ENCODE measurements at regions not wholly inside any gene's neighbourhood (a gene's known extent, or its start where the extent isn't known, plus 50 kb on each side); places are given as distances from the start of the nearest gene placed in this dataset.

- no peak overlapping the region for H3K4me3 ChIP-seq
- 80 to 99% methylated on average over 8 to 14 of the region's 15 CpGs for WGBS, 2 donors (ENCODE audit: low coverage in 1 of 2)
- H3K27me3 ChIP-seq, result no peaks in the 10 kb centered on the region
- no peaks in the 10 kb centered on the region for H3K4me1 ChIP-seq
- no peak for ATAC-seq
- H3K36me3 ChIP-seq, result no peaks in the 10 kb centered on the region
- TF ChIP-seq, protein P1, sequence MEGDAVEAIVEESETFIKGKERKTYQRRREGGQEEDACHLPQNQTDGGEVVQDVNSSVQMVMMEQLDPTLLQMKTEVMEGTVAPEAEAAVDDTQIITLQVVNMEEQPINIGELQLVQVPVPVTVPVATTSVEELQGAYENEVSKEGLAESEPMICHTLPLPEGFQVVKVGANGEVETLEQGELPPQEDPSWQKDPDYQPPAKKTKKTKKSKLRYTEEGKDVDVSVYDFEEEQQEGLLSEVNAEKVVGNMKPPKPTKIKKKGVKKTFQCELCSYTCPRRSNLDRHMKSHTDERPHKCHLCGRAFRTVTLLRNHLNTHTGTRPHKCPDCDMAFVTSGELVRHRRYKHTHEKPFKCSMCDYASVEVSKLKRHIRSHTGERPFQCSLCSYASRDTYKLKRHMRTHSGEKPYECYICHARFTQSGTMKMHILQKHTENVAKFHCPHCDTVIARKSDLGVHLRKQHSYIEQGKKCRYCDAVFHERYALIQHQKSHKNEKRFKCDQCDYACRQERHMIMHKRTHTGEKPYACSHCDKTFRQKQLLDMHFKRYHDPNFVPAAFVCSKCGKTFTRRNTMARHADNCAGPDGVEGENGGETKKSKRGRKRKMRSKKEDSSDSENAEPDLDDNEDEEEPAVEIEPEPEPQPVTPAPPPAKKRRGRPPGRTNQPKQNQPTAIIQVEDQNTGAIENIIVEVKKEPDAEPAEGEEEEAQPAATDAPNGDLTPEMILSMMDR (IDR thresholded peaks at IDR 0.05), result no peak
- no peak for TF ChIP-seq EP300 (IDR thresholded peaks at IDR 0.05)
- no peak overlapping the region for H3K27ac ChIP-seq
- H3K9me3 ChIP-seq, result no peaks in the 10 kb centered on the region
Observed at GRCh38 chr20:58579069-58579818, 64.0 kb upstream of the APCDD1L start.

- ATAC-seq, result no peak
- 76 to 79% methylated on average over 18 to 23 of the region's 23 CpGs for WGBS, 2 donors (ENCODE audit: low coverage in 1 of 2)
- Histone ChIP-seq H3K4me1 (no peaks in the 10 kb centered on the region), H3K36me3 (no peaks in the 10 kb centered on the region), H3K9me3 (no peaks in the 10 kb centered on the region), H3K27ac (no peak overlapping the region), H3K27me3 (no peaks in the 10 kb centered on the region), H3K4me3 (no peak overlapping the region)
- no peak for TF ChIP-seq POLR2A (IDR thresholded peaks at IDR 0.05)
- TF ChIP-seq, protein P1 (IDR thresholded peaks at IDR 0.05), result no peak
- no peak for TF ChIP-seq POLR2AphosphoS5 (IDR thresholded peaks at IDR 0.05)
- TF ChIP-seq EP300 (IDR thresholded peaks at IDR 0.05), result no peak
Observed at GRCh38 chr20:58577871-58578598, 62.8 kb upstream of the APCDD1L start.

DNA sequence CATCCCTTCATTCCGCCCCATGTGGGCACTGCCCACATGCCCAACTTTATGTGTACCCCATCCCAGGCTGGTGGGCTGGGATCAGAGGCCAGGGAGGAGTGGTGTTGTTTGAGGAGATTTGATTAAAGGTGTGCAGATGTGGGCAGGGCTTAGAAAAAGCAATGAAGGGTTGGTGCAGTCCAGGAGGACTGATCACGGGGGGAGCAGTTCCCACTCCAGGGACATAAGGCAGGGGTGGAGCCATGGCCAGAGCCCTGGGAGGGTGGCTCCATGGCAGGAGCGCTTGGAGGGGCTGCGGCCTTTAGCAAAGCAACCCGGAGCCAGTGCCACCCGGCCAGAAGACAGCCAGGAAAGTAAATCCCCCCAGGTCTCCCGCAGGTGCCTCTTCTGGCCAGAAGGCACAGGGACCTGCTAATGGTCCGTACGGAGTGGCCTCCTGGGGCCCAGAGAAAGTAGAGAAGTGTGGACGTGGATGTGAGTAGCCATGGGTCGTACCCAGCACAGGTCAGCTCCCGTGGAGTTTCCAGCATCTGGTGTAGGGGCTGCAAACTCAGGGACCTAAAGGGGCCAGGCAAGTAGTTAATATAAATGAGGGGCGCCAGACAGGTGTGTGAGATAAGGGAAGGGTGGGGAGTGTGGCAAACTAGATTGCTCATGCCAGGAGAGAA lies 62.1 kb upstream of the APCDD1L start:
- no peak overlapping the region for H3K4me3 ChIP-seq
- H3K27ac ChIP-seq, result no peak overlapping the region
- ATAC-seq, result no peak
- H3K9me3 ChIP-seq, result no peaks in the 10 kb centered on the region
- no peaks in the 10 kb centered on the region for H3K36me3 ChIP-seq
- TF ChIP-seq, protein P1 (IDR thresholded peaks at IDR 0.05), result no peak
- TF ChIP-seq POLR2A (IDR thresholded peaks at IDR 0.05), result no peak
- TF ChIP-seq POLR2AphosphoS5 (IDR thresholded peaks at IDR 0.05), result no peak
- no peak for TF ChIP-seq EP300 (IDR thresholded peaks at IDR 0.05)
- peaks cover 0 to under 1% (median 0%) of the 10 kb centered on the region in 3 donors for H3K4me1 ChIP-seq
- WGBS, 2 donors (ENCODE audit: low coverage in 1 of 2), result 92% methylated on average over 2 to 6 of the region's 13 CpGs
- no peaks in the 10 kb centered on the region for H3K27me3 ChIP-seq

DNA sequence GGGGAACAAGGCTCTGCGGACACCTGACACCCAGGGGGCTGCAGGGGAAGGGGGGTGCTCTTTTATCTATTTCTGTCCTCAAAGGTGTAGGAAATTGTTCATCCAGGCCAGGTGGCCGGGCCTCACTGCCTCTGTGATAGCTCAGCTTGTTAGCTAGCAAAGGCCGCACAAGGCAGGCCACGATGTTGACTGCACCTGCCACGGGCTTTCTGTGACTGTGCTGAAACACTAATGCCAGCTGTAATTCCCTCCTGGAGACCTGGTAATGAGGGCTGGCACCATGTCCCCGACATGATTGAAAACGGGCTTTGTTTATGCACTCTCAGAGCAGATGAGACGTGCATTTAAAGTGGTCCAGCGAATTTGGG lies 61.4 kb upstream of the APCDD1L start:
- Histone ChIP-seq H3K4me1 (peaks cover 0 to 8% (median 0%) of the 10 kb centered on the region in 3 donors), H3K36me3 (no peaks in the 10 kb centered on the region), H3K4me3 (no peak overlapping the region), H3K27me3 (no peaks in the 10 kb centered on the region), H3K27ac (no peak overlapping the region), H3K9me3 (no peaks in the 10 kb centered on the region)
- 60 to 89% methylated on average over 3 to 7 of the region's 9 CpGs for WGBS, 2 donors (ENCODE audit: low coverage in 1 of 2)
- TF ChIP-seq POLR2AphosphoS5 (IDR thresholded peaks at IDR 0.05), result no peak
- TF ChIP-seq, protein P1 (IDR thresholded peaks at IDR 0.05), result no peak
- TF ChIP-seq POLR2A (IDR thresholded peaks at IDR 0.05), result no peak
- TF ChIP-seq EP300 (IDR thresholded peaks at IDR 0.05), result no peak
- ATAC-seq, result no peak

Data from gastroesophageal sphincter (tissue), 4 donors.